IMR-90 (cell line): ENCODE measurements at regions not wholly inside any gene's neighbourhood (a gene's known extent, or its start where the extent isn't known, plus 50 kb on each side); places are given as distances from the start of the nearest gene placed in this dataset.

Source experiments
- ATAC-seq: fragments of 200-7000 bp; cut with Tn5 transposase; 2 replicates; pipeline ENCODE4 v1.9.1; 2020; ENCODE audit warnings: low read depth, mild to moderate bottlenecking, moderate library complexity
- BruUV-seq: library from RNA; stranded (reverse); fragments of 400-500 nt; replicated peaks from 2 replicates; lab custom pipeline; 2021; lab: Mats Ljungman, UMichigan
- CTCF ChIA-PET: fragments of 300-600 bp; formaldehyde crosslinking; extraction: SDS; loops from one replicate; lab custom pipeline; 2021; ENCODE audit warnings: antibody characterized with exemption; lab: Yijun Ruan, JAX
- POLR2A ChIA-PET: fragments of 300-600 bp; sonication (Branson Sonifier 250); formaldehyde crosslinking; loops from one replicate; lab custom pipeline; 2022; ENCODE audit warnings: antibody characterized with exemption; ENCODE audit not compliant: unreplicated experiment; lab: Charles Lee
- DNase-seq: peaks from one replicate; pipeline ENCODE4 v3.0.0; 2013
- H2AFZ ChIP-seq: replicated peaks from 2 replicates; pipeline ENCODE3; 2013; ENCODE audit warnings: low read length, mild to moderate bottlenecking; ENCODE audit not compliant: poor library complexity
- H2AK5ac ChIP-seq: 2 replicates; pipeline ENCODE4 v1.6.1; 2013; ENCODE audit warnings: low read depth, low read length, inconsistent platforms
- H2AK9ac ChIP-seq: replicated peaks from 2 replicates; pipeline ENCODE3; 2013; ENCODE audit warnings: mild to moderate bottlenecking, low read depth, low read length, moderate library complexity; ENCODE audit not compliant: poor library complexity
- H2BK120ac ChIP-seq: 2 replicates; pipeline ENCODE4 v1.6.1; 2013; ENCODE audit warnings: low read depth, low read length, inconsistent platforms
- H2BK15ac ChIP-seq: 3 replicates; pipeline ENCODE4 v1.6.1; 2013; ENCODE audit warnings: low read depth, low read length, inconsistent platforms
- H2BK20ac ChIP-seq: 2 replicates; pipeline ENCODE4 v1.6.1; 2013; ENCODE audit warnings: low read depth, mild to moderate bottlenecking, inconsistent platforms, low read length, moderate library complexity
- H2BK5ac ChIP-seq: 2 replicates; pipeline ENCODE4 v1.6.1; 2013; ENCODE audit warnings: mild to moderate bottlenecking, low read depth, low read length, inconsistent platforms; ENCODE audit not compliant: poor library complexity, severe bottlenecking
- H3K14ac ChIP-seq: replicated peaks from 2 replicates; pipeline ENCODE4 v1.6.1; 2013; ENCODE audit warnings: low read depth, low read length, inconsistent platforms
- H3K18ac ChIP-seq: 2 replicates; pipeline ENCODE4 v1.6.1; 2013; ENCODE audit warnings: low read depth, low read length, control low read depth
- H3K23ac ChIP-seq: 2 replicates; pipeline ENCODE4 v1.6.1; 2013; ENCODE audit warnings: low read depth, low read length, inconsistent platforms
- H3K27ac ChIP-seq: 2 replicates; pipeline ENCODE4 v1.5.1; 2013; ENCODE audit warnings: mild to moderate bottlenecking, control low read depth, low read length; ENCODE audit not compliant: insufficient read depth
- H3K27me3 ChIP-seq: 2 replicates; pipeline ENCODE4 v1.6.1; 2013; ENCODE audit warnings: low read length; ENCODE audit not compliant: control insufficient read depth, insufficient read depth
- H3K36me3 ChIP-seq: 2 replicates; pipeline ENCODE4 v1.6.1; 2013; ENCODE audit warnings: low read length, mixed read lengths; ENCODE audit not compliant: control insufficient read depth, insufficient read depth
- H3K4ac ChIP-seq: 2 replicates; pipeline ENCODE4 v1.6.1; 2013; ENCODE audit warnings: low read depth, low read length, inconsistent platforms
- H3K4me1 ChIP-seq: 2 replicates; pipeline ENCODE4 v1.6.1; 2013; ENCODE audit warnings: low read length, mixed read lengths; ENCODE audit not compliant: control insufficient read depth, insufficient read depth
- H3K4me2 ChIP-seq: 2 replicates; pipeline ENCODE4 v1.6.1; 2013; ENCODE audit warnings: low read depth, mild to moderate bottlenecking, control low read depth, low read length, moderate library complexity
- H3K4me3 ChIP-seq: 2 replicates; pipeline ENCODE4 v1.5.1; 2013; ENCODE audit warnings: low read depth, mild to moderate bottlenecking, control low read depth, low read length, moderate library complexity; ENCODE audit not compliant: insufficient read depth
- H3K56ac ChIP-seq: 2 replicates; pipeline ENCODE4 v1.6.1; 2013; ENCODE audit warnings: low read length, inconsistent platforms; ENCODE audit not compliant: insufficient read depth; ENCODE audit errors: extremely low read depth
- H3K79me1 ChIP-seq, 2 experiments: 2 replicates each; pipeline ENCODE4 v1.6.1; 2013; ENCODE audit warnings: low read length in 2 of 2, inconsistent platforms in 1 of 2, low read depth in 1 of 2
- H3K9ac ChIP-seq: 2 replicates; pipeline ENCODE4 v1.6.1; 2013; ENCODE audit warnings: low read depth, low read length, control low read depth
- H3K9me1 ChIP-seq: 2 replicates; pipeline ENCODE4 v1.6.1; 2013; ENCODE audit warnings: low read length, inconsistent platforms; ENCODE audit not compliant: insufficient read depth
- H3K9me3 ChIP-seq: 2 replicates; pipeline ENCODE4 v1.6.1; 2013; ENCODE audit warnings: low read length; ENCODE audit not compliant: control insufficient read depth, insufficient read depth
- H4K20me1 ChIP-seq: 2 replicates; pipeline ENCODE4 v1.6.1; 2013; ENCODE audit warnings: low read length, inconsistent platforms; ENCODE audit not compliant: insufficient read depth
- H4K5ac ChIP-seq: 2 replicates; pipeline ENCODE4 v1.6.1; 2013; ENCODE audit warnings: mild to moderate bottlenecking, low read depth, low read length, control low read depth
- H4K8ac ChIP-seq, 2 experiments: 2 replicates each; pipeline ENCODE4 v1.6.1; 2013; ENCODE audit warnings: low read depth in 2 of 2, low read length in 2 of 2, control low read depth in 1 of 2, inconsistent platforms in 1 of 2
- H4K91ac ChIP-seq: 2 replicates; pipeline ENCODE4 v1.6.1; 2013; ENCODE audit warnings: low read depth, low read length, inconsistent platforms; ENCODE audit not compliant: insufficient read depth
- BHLHE40 ChIP-seq: fragments of 150-350 bp; IDR thresholded peaks from 2 replicates; pipeline ENCODE4 v1.6.1; 2016; ENCODE audit warnings: mild to moderate bottlenecking, low read depth, low read length
- FOS ChIP-seq: fragments of 150-350 bp; IDR thresholded peaks from 2 replicates; pipeline ENCODE4 v1.6.1; 2016; ENCODE audit warnings: low read depth, low read length
- MAZ ChIP-seq: IDR thresholded peaks from 2 replicates; pipeline ENCODE4 v1.6.1; 2012; ENCODE audit warnings: low read depth, mild to moderate bottlenecking, low read length, improper control_type of control experiment, moderate library complexity, borderline replicate concordance
- NFE2L2 ChIP-seq: fragments of 150-350 bp; IDR thresholded peaks from 2 replicates; pipeline ENCODE4 v1.6.1; 2016; ENCODE audit warnings: low read depth, mild to moderate bottlenecking, low read length
- RCOR1 ChIP-seq: IDR thresholded peaks from 2 replicates; pipeline ENCODE4 v1.6.1; 2012; ENCODE audit warnings: mild to moderate bottlenecking, low read length, improper control_type of control experiment; ENCODE audit not compliant: insufficient replicate concordance
- SMC3 ChIP-seq: fragments of 150-350 bp; IDR thresholded peaks from 2 replicates; pipeline ENCODE4 v1.6.1; 2016; ENCODE audit warnings: low read depth, mild to moderate bottlenecking, antibody characterized with exemption, low read length, moderate library complexity
- WGBS, 2 experiments: methylation state at CpG; one replicate each; pipeline versions ENCODE4 v1.1.5 to v1.1.7; 2013; ENCODE audit warnings: missing lambda C conversion rate in 2 of 2; ENCODE audit not compliant: insufficient read length in 1 of 2; ENCODE audit errors: extremely low coverage in 2 of 2; 5-methylcytosine and 5-hydroxymethylcytosine counted together
- dilution Hi-C: fragments of 300-500 bp; cut with HindIII; formaldehyde crosslinking; loops from one replicate; pipeline ENCODE4 v1.14.3; 2018; ENCODE audit warnings: low sequenced_read_pairs; ENCODE audit not compliant: unreplicated experiment
- in situ Hi-C: fragments of 300-500 bp; cut with MboI; formaldehyde crosslinking; loops from 3 replicates; pipeline ENCODE4 v1.14.3; 2019; ENCODE audit warnings: low sequenced_read_pairs, inconsistent platforms, mixed read lengths
- intact Hi-C: fragments of 100-400 bp; cut with micrococcal nuclease; formaldehyde crosslinking; loops from 2 replicates; pipeline ENCODE4 v1.10.0; 2022
- TF ChIP-seq, protein P1 (sequence below): fragments of 150-350 bp; IDR thresholded peaks from 2 replicates; pipeline ENCODE4 v1.6.1; 2016; ENCODE audit warnings: low read depth, mild to moderate bottlenecking, low read length, moderate library complexity, borderline replicate concordance
- TF ChIP-seq, protein P2 (sequence below): conservative IDR thresholded peaks from 2 replicates; pipeline ENCODE4 v1.5.1; 2012; ENCODE audit warnings: mild to moderate bottlenecking, low read depth, low read length, improper control_type of control experiment
- TF ChIP-seq, protein P3 (sequence below): fragments of 150-350 bp; IDR thresholded peaks from 2 replicates; pipeline ENCODE4 v1.6.1; 2017; ENCODE audit warnings: mild to moderate bottlenecking, antibody characterized with exemption, low read length, low read depth

DNA sequence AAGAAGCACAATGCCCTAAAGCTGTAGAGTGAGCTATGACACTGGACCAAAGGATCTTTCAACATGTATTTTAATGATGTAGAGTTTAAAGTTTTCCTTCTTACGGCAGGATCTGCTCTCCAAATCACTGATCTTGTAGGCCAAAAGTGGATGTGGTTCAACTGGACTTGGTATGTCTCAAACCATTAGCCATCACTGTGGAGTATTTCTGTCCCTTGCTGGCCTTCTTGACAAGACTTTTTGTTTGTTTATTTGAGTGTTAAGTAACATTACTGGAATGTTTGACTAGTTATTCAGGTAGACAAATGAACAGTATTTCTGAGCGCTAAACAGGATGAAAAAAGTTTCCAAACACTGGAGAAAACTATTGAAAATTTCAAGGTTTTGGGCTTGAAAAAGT is 472.7 kb upstream of the CFAP20DC start:
- H2BK20ac ChIP-seq, result 0 out of 2 replicates have a peak overlapping the region, but pooled peaks have one; percentile 42
- H2AK9ac ChIP-seq, result no peak overlapping the region
- H3K4me2 ChIP-seq, result no peak overlapping the region
- H3K56ac ChIP-seq, result no peak overlapping the region
- no peak overlapping the region for H2AK5ac ChIP-seq
- in situ Hi-C loops, result no loop called here
- H2BK15ac ChIP-seq, result peak overlapping the region; percentile 41; the same call in 1 of the 3 replicates
- no peak overlapping the region for H4K5ac ChIP-seq
- no CpG with 5 or more reads among the region's 2 CpGs for WGBS, 2 experiments
- H4K8ac ChIP-seq, result no peak overlapping the region
- no peaks in the 10 kb centered on the region for H3K36me3 ChIP-seq
- H2BK5ac ChIP-seq, result no peak overlapping the region
- peak overlapping the region; percentile 59; the same call in 1 of the 2 replicates for H3K23ac ChIP-seq
- no peak overlapping the region for H4K91ac ChIP-seq
- no peak overlapping the region for H3K4me3 ChIP-seq
- no peak overlapping the region for H3K9ac ChIP-seq
- dilution Hi-C loops, result no loop called here
- H2AFZ ChIP-seq, result no peak overlapping the region
- ChIA-PET CTCF (no interaction called here), POLR2A (no interaction called here)
- H3K27me3 ChIP-seq, result no peaks in the 10 kb centered on the region
- no peak for ATAC-seq
- no peaks in the 10 kb centered on the region for H3K79me1 ChIP-seq
- DNase-seq, result no peak
- BruUV-seq, result no TSS peak
- no peaks in the 10 kb centered on the region for H3K4me1 ChIP-seq
- no peak overlapping the region for H3K18ac ChIP-seq
- intact Hi-C loops, result no loop called here
- H3K27ac ChIP-seq, result no peak overlapping the region
- 0 out of 2 replicates have a peak overlapping the region, but pooled peaks have one; percentile 23 for H2BK120ac ChIP-seq
- peak overlapping the region; percentile 56; the same call in 1 of the 2 replicates for H3K14ac ChIP-seq
- H3K9me3 ChIP-seq, result no peaks in the 10 kb centered on the region
- TF ChIP-seq MAZ (no peak), FOS (no peak), RCOR1 (no peak), BHLHE40 (no peak), SMC3 (no peak), NFE2L2 (no peak)
- TF ChIP-seq, protein P1, sequence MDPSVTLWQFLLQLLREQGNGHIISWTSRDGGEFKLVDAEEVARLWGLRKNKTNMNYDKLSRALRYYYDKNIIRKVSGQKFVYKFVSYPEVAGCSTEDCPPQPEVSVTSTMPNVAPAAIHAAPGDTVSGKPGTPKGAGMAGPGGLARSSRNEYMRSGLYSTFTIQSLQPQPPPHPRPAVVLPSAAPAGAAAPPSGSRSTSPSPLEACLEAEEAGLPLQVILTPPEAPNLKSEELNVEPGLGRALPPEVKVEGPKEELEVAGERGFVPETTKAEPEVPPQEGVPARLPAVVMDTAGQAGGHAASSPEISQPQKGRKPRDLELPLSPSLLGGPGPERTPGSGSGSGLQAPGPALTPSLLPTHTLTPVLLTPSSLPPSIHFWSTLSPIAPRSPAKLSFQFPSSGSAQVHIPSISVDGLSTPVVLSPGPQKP, result no peak
- TF ChIP-seq, protein P2, sequence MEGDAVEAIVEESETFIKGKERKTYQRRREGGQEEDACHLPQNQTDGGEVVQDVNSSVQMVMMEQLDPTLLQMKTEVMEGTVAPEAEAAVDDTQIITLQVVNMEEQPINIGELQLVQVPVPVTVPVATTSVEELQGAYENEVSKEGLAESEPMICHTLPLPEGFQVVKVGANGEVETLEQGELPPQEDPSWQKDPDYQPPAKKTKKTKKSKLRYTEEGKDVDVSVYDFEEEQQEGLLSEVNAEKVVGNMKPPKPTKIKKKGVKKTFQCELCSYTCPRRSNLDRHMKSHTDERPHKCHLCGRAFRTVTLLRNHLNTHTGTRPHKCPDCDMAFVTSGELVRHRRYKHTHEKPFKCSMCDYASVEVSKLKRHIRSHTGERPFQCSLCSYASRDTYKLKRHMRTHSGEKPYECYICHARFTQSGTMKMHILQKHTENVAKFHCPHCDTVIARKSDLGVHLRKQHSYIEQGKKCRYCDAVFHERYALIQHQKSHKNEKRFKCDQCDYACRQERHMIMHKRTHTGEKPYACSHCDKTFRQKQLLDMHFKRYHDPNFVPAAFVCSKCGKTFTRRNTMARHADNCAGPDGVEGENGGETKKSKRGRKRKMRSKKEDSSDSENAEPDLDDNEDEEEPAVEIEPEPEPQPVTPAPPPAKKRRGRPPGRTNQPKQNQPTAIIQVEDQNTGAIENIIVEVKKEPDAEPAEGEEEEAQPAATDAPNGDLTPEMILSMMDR, result no peak
- TF ChIP-seq, protein P3, sequence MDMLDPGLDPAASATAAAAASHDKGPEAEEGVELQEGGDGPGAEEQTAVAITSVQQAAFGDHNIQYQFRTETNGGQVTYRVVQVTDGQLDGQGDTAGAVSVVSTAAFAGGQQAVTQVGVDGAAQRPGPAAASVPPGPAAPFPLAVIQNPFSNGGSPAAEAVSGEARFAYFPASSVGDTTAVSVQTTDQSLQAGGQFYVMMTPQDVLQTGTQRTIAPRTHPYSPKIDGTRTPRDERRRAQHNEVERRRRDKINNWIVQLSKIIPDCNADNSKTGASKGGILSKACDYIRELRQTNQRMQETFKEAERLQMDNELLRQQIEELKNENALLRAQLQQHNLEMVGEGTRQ, result no peak
- H4K20me1 ChIP-seq, result no peaks in the 10 kb centered on the region
- H3K4ac ChIP-seq, result no peak overlapping the region; the same call in 1 of the 2 replicates
- no peaks in the 10 kb centered on the region for H3K9me1 ChIP-seq
